Inferior parietal cortex (tissue), 1 donor: ENCODE measurements at regions not wholly inside any gene's neighbourhood (a gene's known extent, or its start where the extent isn't known, plus 50 kb on each side); places are given as distances from the start of the nearest gene placed in this dataset.

ENCODE experiments used
- DNase-seq: peaks from one replicate; pipeline ENCODE4 v3.0.0-alpha.2; 2016; ENCODE audit errors: extremely low spot score

DNA sequence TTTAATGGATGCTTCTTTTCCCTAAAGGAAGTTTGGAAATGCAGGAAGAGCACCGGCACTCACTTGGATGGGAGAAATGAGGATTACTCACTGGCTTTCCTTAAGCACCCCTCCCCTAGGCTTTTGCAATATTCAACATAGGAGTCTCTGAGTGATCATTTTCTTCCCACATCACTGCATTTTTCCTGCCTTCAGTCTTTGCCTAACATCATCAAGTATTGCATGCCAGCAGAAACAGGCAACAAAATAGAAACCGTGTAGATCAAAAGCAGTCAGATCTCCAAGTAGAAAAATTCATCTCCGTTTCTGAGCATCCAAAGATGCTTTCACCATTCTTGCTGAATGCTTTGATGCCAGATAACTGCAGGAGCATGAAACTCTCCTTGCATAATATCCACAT, 119.9 kb downstream of the ADCYAP1R1 start:
- DNase-seq: no peak

DNA sequence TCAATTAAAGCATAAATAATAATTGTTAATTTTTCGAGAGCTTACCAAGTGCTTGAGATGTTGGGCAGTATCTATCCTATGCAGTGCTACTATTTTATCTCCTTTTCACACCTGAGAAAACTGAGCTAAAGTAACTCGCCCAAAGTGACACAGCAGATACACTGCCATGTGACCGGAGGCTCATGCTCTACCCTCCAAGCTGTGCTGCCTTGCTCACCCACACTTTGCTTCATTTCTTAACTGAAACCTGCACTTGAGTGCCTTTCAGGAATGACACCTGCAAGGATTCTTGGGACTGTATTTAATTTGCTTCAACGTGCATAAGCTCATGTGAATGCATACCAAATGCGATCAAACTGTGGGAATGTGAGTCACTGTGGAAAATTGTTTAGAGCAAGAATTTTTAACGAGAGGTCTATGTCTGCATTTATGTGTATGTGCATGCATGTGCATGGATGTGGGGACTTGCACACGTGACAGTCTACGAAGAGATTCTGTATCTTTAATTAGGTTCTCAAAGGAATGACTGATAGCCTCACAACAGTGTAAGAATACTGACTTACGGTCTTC, 119.2 kb downstream of the ADCYAP1R1 start:
- DNase-seq: peak; percentile 15
